GM12891 (cell line): ENCODE measurements at regions not wholly inside any gene's neighbourhood (a gene's known extent, or its start where the extent isn't known, plus 50 kb on each side); places are given as distances from the start of the nearest gene placed in this dataset.

Experiments used
- PAX5 ChIP-seq: IDR thresholded peaks from 2 replicates; pipeline ENCODE4 v1.6.1; 2011; ENCODE audit warnings: low read length, moderate library complexity, mild to moderate bottlenecking; ENCODE audit not compliant: insufficient read depth, severe bottlenecking
- POLR2A ChIP-seq: IDR thresholded peaks from 2 replicates; pipeline ENCODE4 v1.6.1; 2011; ENCODE audit warnings: low read depth, low read length, control low read depth
- POLR2AphosphoS5 ChIP-seq: IDR thresholded peaks from 2 replicates; pipeline ENCODE4 v1.6.1; 2011; ENCODE audit warnings: low read depth, low read length, control low read depth
- POU2F2 ChIP-seq: IDR thresholded peaks from 2 replicates; pipeline ENCODE4 v1.6.1; 2011; ENCODE audit warnings: low read depth, mild to moderate bottlenecking, control low read depth, low read length, moderate library complexity
- SPI1 ChIP-seq: IDR thresholded peaks from 2 replicates; pipeline ENCODE4 v1.6.1; 2011; ENCODE audit warnings: low read depth, low read length, control low read depth
- TAF1 ChIP-seq: IDR thresholded peaks from 2 replicates; pipeline ENCODE4 v1.6.1; 2011; ENCODE audit warnings: low read depth, low read length, control low read depth

DNA sequence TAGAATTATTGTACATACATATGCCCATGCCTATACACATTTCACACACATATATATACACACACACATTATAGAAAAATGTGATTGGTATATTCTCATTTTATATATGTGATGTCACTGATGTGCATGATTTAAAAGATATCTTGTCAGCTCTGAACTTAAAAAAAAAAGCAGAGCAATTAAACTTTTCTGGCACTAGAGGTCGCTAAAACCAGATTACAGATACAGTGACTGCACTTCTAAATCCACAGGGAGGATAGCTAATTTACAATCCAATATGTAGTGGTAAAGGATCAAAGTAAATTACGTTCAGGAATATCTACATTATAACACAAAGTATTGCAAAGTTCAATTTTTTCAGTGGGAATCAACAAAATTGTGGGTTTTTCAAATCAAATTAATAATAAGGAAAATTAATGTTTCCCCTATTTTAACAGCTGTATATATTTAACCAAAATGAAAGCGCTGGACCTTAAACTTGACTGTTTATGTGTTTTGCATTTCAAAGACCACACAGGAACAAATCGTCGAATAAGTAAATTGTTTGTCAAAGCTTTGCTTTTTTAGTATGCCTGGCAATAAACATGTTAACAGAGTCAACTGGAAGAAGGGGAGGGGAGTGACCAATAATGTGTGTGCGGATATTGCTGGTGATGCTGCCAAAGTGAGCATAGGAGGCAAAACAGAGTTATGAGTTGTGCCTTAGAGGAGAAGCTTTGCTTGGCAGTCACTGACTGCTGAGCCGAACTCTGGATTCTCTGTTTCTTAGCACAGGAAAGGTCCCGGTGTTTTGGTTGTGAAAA lies 1201.4 kb upstream of the C9orf72 start:
- TF ChIP-seq POLR2A = no peak
- no peak for TF ChIP-seq TAF1
- no peak for TF ChIP-seq SPI1
- no peak for TF ChIP-seq POLR2AphosphoS5
- no peak for TF ChIP-seq POU2F2
- TF ChIP-seq PAX5 = no peak
